ENCODE measurements at regions not wholly inside any gene's neighbourhood (a gene's known extent, or its start where the extent isn't known, plus 50 kb on each side); places are given as distances from the start of the nearest gene placed in this dataset.

DNA sequence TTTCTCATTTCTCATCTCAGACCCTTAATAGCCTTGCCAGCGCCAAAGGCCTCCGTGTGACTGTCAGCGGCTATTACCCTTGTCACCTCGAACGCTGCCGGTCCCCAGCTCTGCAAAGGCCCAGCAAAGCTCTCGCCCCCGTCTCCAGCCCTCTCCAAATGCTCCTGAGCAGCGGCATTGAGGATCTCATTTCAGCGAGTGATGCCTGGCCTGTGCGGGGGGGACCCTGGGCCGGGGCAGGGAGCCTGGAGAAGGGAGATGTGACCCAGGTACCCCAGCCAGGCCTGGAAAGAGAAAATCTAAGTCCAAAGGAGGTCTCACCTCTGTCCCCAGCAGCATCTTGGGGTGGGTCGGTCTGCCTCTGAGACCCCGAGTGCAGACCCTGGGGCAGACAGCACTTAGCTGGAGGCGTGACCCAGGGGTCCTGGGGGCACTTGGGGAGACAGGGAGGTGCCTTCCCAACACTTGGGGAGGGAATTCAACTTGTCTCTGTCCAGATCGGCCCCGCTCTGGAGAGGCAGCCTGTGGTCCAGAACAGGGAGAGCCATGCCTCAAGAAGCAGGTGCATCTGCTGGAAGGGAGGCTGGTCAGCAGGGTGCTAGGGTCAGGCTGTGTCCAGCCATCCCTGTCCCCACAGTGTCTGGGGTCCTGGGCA, 521.3 kb downstream of the TBC1D22A start:
- no peak for TF ChIP-seq TCF7L2 (IDR thresholded peaks at IDR 0.05; ENCODE audit: low read depth, low read length)
- TF ChIP-seq CTCF (IDR thresholded peaks at IDR 0.05), result no peak

All from Panc1 (cell line).